ACHN (cell line): ENCODE measurements at regions not wholly inside any gene's neighbourhood (a gene's known extent, or its start where the extent isn't known, plus 50 kb on each side); places are given as distances from the start of the nearest gene placed in this dataset.
A peak's percentile ranks its signal among the peaks of the same experiment; 100 is the strongest.
"Not testable (repeated sequence)": the region's sequence is repeated elsewhere in the genome, so short reads cannot be mapped to it uniquely, and the experiment has no call there.

Experiments
- DNase-seq: peaks from one replicate; pipeline ENCODE4 v3.0.0-alpha.2; 2015
- in situ Hi-C: cut with HindIII; loops from 2 replicates; pipeline ENCODE4 v1.10.0; 2017; ENCODE audit warnings: low sequenced_read_pairs, low pct_ligation_motif_present, low pct_unique_long_range_greater_than_20kb

GRCh38 chr4:138113819-138114400 is 128.2 kb downstream of the SLC7A11 start:
- in situ Hi-C loops, result no loop called here
- DNase-seq, result no peak

GRCh38 chr4:138112890-138113289 is 129.3 kb downstream of the SLC7A11 start:
- in situ Hi-C loops, DNase-seq: not testable (repeated sequence)

DNA sequence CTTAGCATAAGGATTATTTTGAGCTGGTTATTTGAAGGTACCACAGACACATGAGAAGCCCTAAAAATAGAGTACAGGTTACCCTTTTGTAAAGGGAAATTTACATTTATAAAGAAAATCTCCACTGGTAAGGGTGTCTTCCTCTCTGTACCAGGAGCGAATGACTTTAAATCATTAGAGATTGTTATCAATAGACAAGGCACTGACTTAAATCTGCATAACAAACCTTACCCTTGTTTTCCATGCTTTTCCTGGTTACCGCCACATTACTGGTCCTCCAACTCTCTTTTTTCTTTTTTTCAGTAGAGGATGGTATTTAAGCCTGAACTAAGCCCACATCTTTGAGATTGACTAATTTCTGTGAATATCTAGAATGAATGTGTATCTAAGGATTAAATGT is 129.8 kb downstream of the SLC7A11 start:
- DNase-seq, result no peak

DNA sequence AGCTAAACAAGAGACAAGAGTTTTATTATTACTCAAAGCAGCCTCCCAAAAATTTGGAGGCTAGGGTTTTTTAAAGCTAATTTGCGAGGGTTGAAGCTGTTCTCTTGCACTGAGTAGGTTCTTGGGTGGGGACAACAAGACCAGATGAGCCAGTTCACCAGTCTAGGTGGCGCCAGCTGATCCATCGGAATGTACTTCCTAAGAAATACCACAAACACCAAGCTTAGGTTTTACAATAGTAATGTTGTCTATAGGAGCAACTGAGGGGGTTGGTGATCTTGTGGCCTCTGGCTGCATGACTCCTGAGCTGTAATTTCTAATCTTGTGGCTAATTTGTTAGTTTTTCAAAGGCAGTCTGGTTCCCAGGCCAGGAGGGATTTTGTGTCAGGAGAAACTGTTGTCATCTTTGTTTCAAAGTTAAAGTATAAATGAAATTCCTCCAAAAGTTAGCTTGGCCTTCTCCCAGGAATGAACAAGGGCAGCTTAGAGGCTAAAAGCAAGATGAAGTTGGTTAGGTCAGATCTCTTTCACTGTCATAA is 130.6 kb downstream of the SLC7A11 start:
- DNase-seq, result no peak
- in situ Hi-C loops, result no loop called here

More for the DNA sequence above, 129.8 kb downstream of the SLC7A11 start:
- in situ Hi-C loops, result no loop called here

GRCh38 chr4:138110815-138111214 is 131.3 kb downstream of the SLC7A11 start:
- in situ Hi-C loops, result no loop called here

DNA sequence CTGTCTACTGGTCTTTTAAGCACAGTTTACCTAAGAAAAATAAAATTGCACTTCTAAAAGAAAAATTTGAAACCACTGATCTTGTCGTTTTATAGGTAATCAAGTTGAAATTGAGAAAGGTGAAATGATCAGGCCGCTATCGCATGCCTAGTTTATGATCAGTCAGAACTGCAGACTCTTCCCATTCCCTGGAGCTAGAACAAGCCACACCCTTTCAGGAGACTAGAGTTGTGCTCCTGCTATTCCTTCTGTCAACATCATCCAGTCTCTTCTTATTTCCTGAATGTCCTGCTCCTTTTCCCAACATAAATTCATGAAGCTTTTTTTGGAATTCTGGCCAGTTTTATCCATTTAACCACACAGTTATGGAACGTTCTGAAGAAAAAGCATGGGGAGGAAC is 135.1 kb downstream of the SLC7A11 start:
- no peak for DNase-seq
- in situ Hi-C loops, result no loop called here

More at GRCh38 chr4:138110815-138111214, 131.3 kb downstream of the SLC7A11 start:
- no peak for DNase-seq

GRCh38 chr4:138105331-138105730 is 136.8 kb downstream of the SLC7A11 start:
- no peak for DNase-seq
- in situ Hi-C loops, result no loop called here

DNA sequence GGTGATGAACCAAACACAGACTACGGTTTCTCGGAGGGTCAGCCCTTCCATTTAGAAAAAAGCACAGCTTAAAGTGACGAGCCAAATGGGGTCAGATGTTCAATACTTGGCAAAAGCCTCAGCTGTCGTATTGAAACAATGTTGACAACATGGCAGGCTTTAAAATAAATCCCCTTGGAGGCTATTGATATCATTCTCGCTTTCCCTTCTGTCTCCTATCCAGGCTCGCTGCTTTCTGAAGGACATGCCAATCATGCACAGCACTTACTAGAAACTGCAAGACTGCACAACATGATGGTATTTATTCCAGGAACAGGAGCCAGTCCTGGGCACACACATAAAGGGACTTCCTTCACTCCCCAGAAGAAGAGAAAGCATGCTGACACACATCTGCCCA is 137.9 kb downstream of the SLC7A11 start:
- DNase-seq, result no peak
- in situ Hi-C loops, result no loop called here

- in situ Hi-C loops, result no loop called here
- no peak for DNase-seq
These were observed 138.4 kb downstream of the SLC7A11 start for GRCh38 chr4:138103597-138104283.

GRCh38 chr4:138099385-138099784 is 142.8 kb downstream of the SLC7A11 start:
- DNase-seq, result no peak
- in situ Hi-C loops, result no loop called here

DNA sequence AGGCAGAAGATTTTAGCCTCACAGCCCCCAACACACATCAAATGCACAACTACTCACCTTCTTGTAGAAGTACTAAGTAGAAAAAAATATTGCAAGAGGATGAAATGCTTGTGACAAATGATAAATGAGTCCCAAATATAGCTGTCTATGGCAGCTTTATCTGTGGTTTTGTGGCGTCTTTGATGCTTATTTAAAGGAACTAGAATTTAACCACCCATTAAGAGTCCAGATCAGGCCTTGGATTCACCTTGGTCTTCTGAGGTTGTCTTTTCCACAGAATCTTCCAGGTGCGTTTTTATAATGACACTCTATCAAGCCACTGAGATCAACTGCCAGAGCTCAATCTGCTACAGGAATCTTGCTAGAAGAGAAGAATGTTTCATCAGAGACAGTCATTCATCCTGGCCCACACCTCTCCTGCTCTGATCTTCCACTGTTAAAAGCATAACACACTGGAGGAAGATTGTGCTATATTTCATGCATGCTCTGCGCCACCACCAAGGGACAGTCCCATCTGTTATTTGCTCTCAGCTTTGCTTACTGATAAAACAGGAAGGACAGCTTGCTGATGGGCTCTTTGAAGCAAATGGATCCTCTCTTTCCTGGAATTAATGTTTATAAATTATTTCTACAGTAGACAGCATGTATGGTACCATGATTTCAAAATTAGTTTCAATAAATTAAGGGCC is 144.1 kb downstream of the SLC7A11 start:
- no peak for DNase-seq
- in situ Hi-C loops, result no loop called here

DNA sequence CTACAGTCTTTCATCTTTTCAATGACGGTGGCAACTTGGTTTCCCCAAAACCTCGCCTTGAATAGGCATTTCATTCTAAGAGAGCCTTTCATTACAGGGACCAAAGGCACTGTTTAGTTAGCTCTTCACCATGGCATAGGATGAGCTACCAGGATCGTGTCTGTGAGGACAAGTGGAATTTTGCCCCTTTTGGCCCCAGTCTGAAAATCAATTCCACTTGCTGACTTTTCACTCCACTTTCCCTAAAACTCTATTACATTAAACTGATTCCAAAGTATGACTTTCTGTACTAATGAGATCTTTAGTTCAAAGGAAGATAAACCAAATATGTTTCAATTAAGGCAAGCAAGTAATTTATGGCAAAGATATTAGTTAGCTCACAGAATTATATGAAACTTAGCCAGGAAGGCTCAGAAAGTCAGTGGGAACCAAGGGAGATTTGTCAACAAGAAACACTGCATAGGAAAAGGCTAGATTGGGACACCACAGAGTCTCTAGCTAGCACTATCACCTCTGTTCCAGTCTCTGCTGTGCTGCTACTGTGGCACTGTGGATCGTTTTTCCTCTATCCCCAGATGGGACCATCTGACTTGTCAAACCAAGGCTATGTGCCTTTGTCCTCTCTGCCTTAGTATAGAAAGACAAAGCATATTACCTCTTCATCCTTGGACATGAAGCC is 145.6 kb downstream of the SLC7A11 start:
- in situ Hi-C loops, result no loop called here
- no peak for DNase-seq

DNA sequence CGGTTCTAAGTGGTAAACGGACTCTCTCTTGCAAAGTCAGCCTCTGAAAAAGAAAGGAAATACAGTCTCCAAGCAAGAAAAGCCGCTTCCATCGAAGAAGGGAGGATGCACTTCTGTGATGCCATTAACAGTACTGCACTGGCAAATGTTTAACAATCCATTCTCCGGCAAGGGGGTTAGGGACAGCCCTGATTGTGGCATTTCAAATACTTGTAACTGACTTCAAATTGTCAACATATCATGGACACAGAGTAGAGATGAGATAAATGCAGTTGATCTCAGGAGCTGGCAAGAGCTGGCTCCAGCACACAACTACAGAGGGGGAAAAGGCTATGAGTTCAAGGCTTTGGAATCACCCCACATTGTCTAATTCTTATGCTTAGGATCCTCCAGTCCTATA is 146.8 kb downstream of the SLC7A11 start:
- in situ Hi-C loops, result no loop called here
- no peak for DNase-seq

DNA sequence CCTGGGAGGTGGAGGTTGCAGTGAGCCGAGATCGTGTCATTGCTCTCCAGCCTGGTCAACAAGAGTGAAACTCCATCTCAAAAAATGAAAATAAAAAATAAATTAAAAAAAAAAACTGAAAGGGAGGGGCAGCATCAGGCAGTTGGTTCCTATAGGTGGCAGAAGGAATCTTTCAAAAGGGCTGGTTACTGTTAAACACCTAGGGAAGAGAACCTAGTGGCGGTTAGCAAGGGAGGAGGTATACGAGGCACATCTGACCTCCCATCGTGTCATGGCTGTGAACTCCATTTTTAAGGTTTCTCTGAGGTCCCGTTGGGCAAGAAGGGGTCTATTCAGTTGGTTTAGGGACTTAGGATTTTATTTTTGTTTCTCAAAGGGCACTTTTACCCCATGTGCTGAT is 150.1 kb downstream of the SLC7A11 start:
- in situ Hi-C loops, result no loop called here
- DNase-seq, result no peak

GRCh38 chr4:138090918-138091676 is 151.1 kb downstream of the SLC7A11 start:
- no peak for DNase-seq
- in situ Hi-C loops, result no loop called here

DNA sequence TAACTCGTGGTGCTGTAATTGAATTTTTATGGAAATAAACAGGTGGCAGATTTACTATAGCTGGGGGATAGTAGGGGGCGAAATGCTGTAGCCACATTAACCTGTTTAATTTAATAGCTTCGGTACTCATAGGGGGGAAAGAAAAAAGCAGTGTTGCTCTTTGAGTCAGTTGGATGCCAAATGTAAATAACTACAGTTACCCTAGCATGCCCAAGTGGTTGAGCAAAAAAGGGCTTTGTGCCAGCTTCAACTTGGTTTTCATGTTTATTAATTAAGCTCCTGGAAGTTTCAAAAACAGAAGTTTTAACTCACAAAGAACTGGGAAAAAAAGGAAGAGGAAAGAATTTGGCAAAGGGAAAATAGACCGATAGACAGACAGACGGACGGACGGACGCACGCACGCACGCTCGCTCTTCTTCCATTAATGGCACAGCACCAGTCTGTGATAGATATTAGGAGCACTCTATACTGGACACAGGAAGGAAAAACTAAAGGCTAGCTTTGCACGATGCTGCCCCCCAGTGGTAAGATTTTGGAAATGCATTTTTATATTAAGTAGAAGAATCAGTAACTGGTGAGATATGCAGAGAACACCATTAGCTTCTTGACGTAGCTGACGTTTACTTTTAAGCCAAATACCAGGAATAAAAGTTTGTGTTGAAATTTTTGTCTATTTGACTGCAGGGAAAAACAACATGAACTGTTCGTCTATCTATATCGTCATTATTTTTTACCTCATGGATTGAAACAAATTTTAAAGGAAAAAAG is 151.8 kb downstream of the SLC7A11 start:
- in situ Hi-C loops, result no loop called here
- DNase-seq, result peak; percentile 80

DNA sequence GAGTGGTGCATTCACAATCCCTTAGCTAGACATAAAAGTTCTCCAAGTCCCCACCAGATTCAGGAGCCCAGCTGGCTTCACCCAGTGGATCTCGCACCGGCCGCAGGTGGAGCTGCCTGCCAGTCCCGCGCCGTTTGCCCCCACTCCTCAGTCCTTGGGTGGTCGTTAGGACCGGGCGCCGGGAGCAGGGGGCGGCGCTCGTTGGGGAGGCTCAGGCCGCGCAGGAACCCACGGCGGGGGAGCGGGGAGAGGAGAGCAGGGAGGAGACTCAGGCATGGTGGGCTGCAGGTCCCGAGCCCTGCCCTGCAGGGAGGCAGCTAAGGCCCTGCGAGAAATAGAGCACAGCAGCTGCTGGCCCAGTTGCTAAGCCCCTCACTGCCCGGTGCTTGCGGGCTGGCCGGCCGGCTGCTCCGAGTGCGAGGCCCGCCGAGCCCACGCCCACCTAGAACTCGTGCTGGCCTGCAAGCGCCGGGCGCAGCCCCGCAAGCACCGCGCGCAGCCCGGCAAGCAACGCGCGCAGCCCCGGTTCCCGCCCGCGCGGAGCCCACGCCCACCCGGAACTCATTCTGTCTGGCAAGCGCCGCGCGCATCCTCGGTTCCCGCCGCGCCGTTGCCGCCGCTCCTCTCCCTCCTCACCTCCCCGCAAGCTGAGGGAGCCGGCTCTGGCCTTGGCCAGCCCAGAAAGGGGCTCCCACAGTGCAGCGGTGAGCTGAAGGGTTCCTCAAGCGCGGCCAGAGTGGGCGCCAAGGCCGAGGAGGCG is 153.5 kb downstream of the SLC7A11 start:
- in situ Hi-C loops, result no loop called here
- DNase-seq, result no peak
